CD4-positive, alpha-beta T cell treated with Interleukin-6 for 4 hours (primary cell): ENCODE measurements at regions not wholly inside any gene's neighbourhood (a gene's known extent, or its start where the extent isn't known, plus 50 kb on each side); places are given as distances from the start of the nearest gene placed in this dataset.
"Not testable (repeated sequence)": the region's sequence is repeated elsewhere in the genome, so short reads cannot be mapped to it uniquely, and the experiment has no call there.

Source experiments
- DNase-seq: peaks from one replicate; pipeline ENCODE4 v3.0.0-alpha.2; 2020; ENCODE audit warnings: mixed read lengths

GRCh38 chr15:20622117-20622516 lies 80.5 kb upstream of the GOLGA6L6 start:
- not testable (repeated sequence) for DNase-seq

GRCh38 chr15:20614549-20614948 lies 72.9 kb upstream of the GOLGA6L6 start:
- DNase-seq: not testable (repeated sequence)

GRCh38 chr15:20612796-20613195 lies 71.2 kb upstream of the GOLGA6L6 start:
- not testable (repeated sequence) for DNase-seq

GRCh38 chr15:20612356-20612755 lies 70.8 kb upstream of the GOLGA6L6 start:
- not testable (repeated sequence) for DNase-seq

- DNase-seq: not testable (repeated sequence)
These were observed 70.2 kb upstream of the GOLGA6L6 start for GRCh38 chr15:20611667-20612290.

- DNase-seq: not testable (repeated sequence)
These were observed 66.6 kb upstream of the GOLGA6L6 start for GRCh38 chr15:20608179-20608578.

- not testable (repeated sequence) for DNase-seq
These were observed 55.6 kb upstream of the GOLGA6L6 start for GRCh38 chr15:20597245-20597644.

- not testable (repeated sequence) for DNase-seq
These were observed 52.6 kb upstream of the GOLGA6L6 start for GRCh38 chr15:20594219-20594618.

- DNase-seq: not testable (repeated sequence)
These were observed 50.3 kb upstream of the GOLGA6L6 start for GRCh38 chr15:20591936-20592335.
